GM18909 (cell line): ENCODE measurements at regions not wholly inside any gene's neighbourhood (a gene's known extent, or its start where the extent isn't known, plus 50 kb on each side); places are given as distances from the start of the nearest gene placed in this dataset.

ENCODE experiments used
- ATAC-seq: cut with Tn5 transposase; IDR thresholded peaks from one replicate; pipeline ENCODE4 v1.9.1; 2021; ENCODE audit warnings: mild to moderate bottlenecking; ENCODE audit not compliant: unreplicated experiment, poor library complexity

DNA sequence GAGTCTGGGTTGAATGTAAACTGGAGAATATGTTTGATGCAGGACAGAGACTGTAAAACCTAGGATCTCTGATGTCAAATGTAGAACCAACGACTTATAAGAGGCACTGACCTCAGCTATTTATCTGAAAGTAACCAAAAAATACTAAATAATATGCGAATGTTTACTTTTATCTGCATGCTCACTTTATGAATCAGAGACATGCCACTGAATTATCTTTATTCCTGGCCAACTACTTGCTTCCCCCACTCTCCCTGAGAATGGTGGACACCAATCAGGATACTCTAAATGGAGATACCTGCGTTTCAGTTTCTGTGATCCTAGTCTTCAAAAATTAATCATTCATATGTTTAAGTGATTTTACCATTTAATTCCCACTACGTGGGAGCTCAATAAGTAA lies 1038.4 kb upstream of the PABPC4L start:
- no peak for ATAC-seq

- ATAC-seq, result no peak
Observed at GRCh38 chr4:135238940-135239339, 1037.4 kb upstream of the PABPC4L start.

DNA sequence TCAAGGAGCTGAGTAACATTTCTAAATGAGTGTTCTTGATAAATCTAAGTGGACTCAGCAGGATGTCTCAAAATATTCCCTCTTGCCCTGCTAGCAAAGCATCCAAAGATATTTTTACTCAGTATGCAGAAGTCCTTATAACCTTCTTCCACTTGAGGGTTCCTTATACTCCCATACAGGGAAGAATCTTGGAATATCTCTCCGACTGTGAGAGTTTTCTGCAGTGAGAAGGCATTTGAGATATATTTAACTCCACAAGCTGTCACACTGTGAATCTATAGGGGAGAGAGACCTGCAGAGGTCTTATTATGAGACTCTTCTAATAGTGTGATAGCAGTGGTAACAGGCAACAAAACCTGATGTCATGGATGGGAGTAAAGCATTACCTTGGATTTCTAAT lies 1034.5 kb upstream of the PABPC4L start:
- ATAC-seq, result no peak

GRCh38 chr4:135227842-135228241 lies 1026.3 kb upstream of the PABPC4L start:
- no peak for ATAC-seq

GRCh38 chr4:135225551-135225950 lies 1024.0 kb upstream of the PABPC4L start:
- no peak for ATAC-seq

DNA sequence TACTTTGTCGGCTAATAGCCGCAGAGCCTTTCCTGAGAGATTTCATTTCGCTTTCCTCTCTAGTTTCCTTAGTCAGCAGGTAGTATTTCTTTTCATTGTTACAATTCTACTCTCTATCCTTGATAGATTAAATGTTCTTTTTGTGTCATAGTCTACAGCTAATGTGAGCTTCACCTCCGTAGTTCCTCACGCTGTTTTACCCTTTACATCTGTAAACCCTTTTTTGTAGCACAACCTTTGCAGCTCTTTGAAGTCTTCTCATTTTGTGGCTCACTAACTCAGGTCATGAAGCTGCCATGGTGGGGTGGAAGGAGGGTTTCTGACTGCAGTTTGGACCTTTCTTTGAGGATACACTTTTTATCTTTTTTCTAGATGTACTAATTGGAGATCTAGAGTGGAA lies 1008.8 kb upstream of the PABPC4L start:
- ATAC-seq, result no peak

- ATAC-seq, result no peak
Observed at GRCh38 chr4:135207531-135207930, 1005.9 kb upstream of the PABPC4L start.

DNA sequence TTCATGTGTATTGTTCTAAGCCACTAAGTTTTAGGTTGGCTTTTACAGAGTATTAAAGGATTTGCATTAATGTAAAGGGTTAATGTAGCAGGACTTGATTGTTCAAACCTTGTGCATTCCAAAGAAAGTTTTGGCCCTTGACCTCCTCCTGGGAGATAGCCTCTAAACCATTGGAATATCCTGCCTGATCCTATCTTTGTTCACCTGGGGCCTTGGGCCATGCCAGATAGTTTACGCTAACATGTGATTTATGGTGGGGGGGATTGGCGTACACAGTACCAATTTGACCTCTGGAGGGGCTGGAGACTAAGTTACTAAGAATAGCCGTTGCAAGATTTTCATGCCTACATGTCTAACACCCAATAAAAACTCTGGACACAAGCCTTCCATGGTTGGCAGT lies 1002.7 kb upstream of the PABPC4L start:
- ATAC-seq, result no peak

GRCh38 chr4:135201081-135201480 lies 999.5 kb upstream of the PABPC4L start:
- no peak for ATAC-seq

DNA sequence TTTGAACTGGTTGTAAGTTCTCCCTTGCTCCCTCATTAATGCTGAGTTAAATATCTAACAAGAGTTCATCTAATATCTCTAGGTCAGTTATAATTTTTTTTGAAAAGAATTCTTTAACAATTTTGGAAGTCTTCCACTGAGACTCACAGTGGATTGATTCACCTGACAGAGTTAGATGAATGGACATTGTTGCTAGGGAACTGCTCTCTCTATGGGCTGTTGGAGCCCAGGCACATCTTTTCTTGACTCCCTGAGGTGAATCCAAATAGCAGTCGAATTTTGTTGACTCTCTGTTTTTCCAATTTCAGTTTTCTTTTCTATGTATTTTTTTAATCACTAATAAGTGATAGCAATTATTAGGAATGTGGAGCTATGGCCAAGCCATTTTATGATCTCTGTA lies 996.1 kb upstream of the PABPC4L start:
- ATAC-seq, result no peak

DNA sequence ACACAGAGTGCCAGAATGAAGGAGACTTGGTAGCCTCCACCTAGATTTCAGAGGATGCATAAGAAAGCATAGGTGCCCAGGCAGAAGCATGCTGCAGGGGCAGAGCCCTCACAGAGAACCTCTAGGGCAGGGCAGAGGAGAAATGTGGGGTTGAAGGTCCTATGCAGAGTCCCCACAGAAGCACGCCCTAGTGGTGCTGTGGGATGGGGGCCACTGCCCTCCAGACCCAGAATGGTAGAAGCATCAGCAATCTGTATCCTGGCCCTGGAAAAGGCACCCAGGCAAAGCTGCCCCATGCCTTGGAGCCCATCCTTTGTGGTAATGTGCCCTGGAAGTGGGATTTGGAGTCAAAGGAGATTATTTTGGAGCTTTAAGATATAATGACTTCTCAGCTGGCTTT lies 992.9 kb upstream of the PABPC4L start:
- ATAC-seq, result no peak

DNA sequence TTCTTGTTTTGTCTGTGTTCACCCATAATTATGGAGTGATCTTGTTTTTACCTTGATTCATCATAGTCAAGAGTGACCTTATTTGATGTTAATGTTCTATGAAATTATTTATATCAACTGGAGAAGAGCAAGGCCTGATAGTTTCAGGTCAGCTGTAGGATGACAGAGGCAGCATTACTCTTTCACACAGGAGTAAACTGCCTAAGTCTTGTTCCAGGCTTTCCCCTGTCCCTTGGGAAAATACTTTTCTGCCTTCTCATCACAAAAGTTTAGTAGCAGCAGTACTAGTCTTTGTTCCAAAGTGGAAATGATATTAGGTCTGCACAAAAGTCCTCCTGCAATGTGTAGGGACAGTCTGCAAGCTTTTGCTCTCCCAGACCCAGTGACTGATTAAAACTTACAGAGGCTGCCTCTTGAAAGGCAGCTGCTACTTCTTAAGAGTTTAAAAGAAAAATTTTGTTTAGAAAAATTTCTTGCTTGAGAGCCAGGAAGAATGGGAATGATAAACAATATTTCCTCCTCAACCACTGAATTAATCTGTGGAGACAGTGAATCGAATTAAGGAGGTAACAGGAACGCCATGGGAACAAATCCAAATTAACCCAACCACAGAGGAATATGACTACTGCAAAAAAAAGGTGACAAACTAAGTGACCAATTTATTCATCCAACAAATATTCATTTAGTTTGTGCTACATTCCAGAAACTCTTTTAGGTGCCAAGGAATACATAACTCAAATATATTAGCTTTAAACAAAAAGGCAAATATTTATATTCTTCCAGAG lies 991.4 kb upstream of the PABPC4L start:
- ATAC-seq, result no peak

GRCh38 chr4:135191596-135191995 lies 990.0 kb upstream of the PABPC4L start:
- ATAC-seq, result no peak

- no peak for ATAC-seq
Observed at GRCh38 chr4:135186002-135186401, 984.4 kb upstream of the PABPC4L start.

- no peak for ATAC-seq
Observed at GRCh38 chr4:135185256-135185655, 983.7 kb upstream of the PABPC4L start.

- ATAC-seq, result no peak
Observed at GRCh38 chr4:135184715-135185114, 983.1 kb upstream of the PABPC4L start.

DNA sequence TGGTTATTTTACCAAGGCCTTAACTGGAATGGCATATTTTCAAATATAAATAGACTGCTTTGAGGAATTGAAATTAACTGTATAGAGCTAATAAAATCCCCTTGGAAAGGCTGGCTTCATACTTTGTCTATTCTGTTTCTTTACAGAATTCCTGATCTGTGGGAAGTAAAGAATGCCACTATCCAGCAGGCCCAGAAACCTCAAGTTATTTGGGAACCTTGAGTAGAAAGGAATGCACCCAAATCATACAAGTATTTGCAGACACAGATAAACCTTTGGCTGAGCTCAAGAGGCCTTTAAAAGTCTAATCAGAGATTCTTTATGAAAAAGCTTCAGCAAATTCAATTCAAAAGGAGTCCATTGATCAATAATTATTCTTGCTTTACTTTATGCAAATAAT lies 975.7 kb upstream of the PABPC4L start:
- no peak for ATAC-seq

DNA sequence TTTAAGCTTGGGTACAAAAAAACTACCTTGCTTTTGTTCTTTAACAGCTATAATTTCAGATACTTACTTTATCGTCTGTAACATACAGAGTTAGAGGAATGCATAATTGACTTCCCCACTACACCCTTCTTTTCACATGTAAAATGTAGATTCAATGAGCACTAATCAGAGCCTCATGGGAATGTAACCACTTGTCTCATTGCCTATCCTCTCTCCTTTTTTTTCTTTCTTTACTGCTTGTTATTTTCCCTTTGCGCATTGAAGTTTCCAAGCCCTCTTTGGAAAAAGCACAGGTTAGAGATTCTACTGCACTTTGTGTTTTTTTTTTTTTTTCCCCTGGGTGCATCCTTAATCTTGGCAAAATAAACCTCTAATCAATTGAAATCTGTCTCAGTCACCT lies 965.1 kb upstream of the PABPC4L start:
- no peak for ATAC-seq

DNA sequence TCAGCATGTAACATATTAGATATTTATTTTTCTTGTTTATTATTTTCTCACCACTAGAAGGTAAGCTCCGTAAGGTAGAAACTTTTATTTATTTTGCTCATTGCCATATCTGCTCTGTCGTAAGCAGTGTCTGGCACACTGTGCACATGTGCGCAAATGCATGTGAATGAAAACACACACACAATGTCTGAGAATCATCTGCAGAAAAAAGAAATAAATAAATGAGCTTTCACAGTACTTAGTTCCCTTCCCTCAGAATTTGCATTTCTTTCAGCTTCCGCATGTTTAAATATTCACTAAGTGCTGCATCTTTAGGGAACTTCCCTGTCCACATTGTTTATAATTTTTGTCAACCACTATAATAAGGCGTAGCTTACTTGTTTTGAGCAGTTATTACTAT lies 963.0 kb upstream of the PABPC4L start:
- no peak for ATAC-seq

DNA sequence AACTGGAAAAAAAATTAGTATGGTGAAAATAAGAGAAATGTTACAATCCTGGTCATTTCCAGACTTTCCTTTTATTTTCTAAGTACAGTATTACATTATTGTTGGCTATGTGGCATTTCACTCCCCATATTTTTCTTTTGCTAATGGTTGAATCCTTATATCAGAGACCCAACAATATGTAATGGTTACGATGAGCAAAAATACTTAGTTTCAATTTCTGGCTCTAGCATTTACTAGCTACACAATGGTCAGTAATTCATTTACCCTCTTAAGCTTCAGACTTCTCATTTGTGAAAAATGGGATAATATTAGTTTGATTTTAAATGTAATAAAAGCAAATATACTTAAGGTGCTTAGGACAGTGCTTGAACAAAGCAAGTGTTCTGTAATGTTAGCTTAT lies 942.9 kb upstream of the PABPC4L start:
- no peak for ATAC-seq

DNA sequence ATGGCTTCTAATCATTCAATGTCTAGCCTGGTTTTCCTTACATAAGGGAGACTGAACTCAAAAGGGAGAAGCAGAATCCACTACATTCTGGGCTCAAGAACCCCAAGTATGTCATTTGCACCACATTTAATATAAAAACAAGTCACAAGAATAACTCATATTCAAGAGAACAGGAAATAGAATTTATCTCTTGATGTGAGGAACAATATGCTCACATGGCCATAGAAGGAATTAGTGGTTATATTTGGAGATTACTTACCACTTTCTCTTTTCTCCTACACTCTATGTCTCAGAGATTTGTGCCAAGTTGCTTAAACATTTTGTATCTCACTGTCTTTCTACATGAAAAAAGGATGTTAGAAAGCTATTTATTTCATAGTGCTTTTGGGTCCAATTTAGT lies 922.6 kb upstream of the PABPC4L start:
- ATAC-seq, result no peak

GRCh38 chr4:135123632-135124031 lies 922.0 kb upstream of the PABPC4L start:
- ATAC-seq, result no peak

- no peak for ATAC-seq
Observed at GRCh38 chr4:135122457-135122856, 920.9 kb upstream of the PABPC4L start.
